ENCODE measurements at regions not wholly inside any gene's neighbourhood (a gene's known extent, or its start where the extent isn't known, plus 50 kb on each side); places are given as distances from the start of the nearest gene placed in this dataset.

- no peak for TF ChIP-seq CTCF (IDR thresholded peaks at IDR 0.05; ENCODE audit: low read depth, low read length, missing control alignments)
- Histone ChIP-seq H3K4me3 (ENCODE audit: low read depth, low read length) (no peak overlapping the region), H3K36me3 (replicated peaks) (no peaks in the 10 kb centered on the region), H3K27ac (no peak overlapping the region), H3K27me3 (replicated peaks) (no peaks in the 10 kb centered on the region)
- in situ Hi-C loops (cut with HindIII; ENCODE audit: low pct_ligation_motif_present, low sequenced_read_pairs) = no loop called here
- DNase-seq = no peak
Measured at GRCh38 chr2:120685066-120685973, 50.3 kb upstream of the GLI2 start.
